Activated CD4-positive, alpha-beta T cell treated with anti-CD3 and anti-CD28 coated beads, Interleukin-2, amount 10 ng/mL, durations not matched to agents 24 days and 14 days (primary cell): ENCODE measurements at regions not wholly inside any gene's neighbourhood (a gene's known extent, or its start where the extent isn't known, plus 50 kb on each side); places are given as distances from the start of the nearest gene placed in this dataset.

Experiments used
- DNase-seq: peaks from one replicate; pipeline ENCODE4 v3.0.0; 2022
- H3K27ac Mint-ChIP-seq: one replicate; pipeline ENCODE4 v1.8.0; 2022; ENCODE audit warnings: mild to moderate bottlenecking, mixed read lengths
- H3K27me3 Mint-ChIP-seq: one replicate; pipeline ENCODE4 v1.8.0; 2022; ENCODE audit warnings: mixed read lengths
- H3K36me3 Mint-ChIP-seq: one replicate; pipeline ENCODE4 v1.8.0; 2022; ENCODE audit warnings: low read depth, mild to moderate bottlenecking, mixed read lengths
- H3K4me1 Mint-ChIP-seq: one replicate; pipeline ENCODE4 v1.8.0; 2021; ENCODE audit warnings: mixed read lengths
- H3K4me3 Mint-ChIP-seq: one replicate; pipeline ENCODE4 v1.8.0; 2022; ENCODE audit warnings: mild to moderate bottlenecking, moderate library complexity, mixed read lengths
- H3K9me3 Mint-ChIP-seq: one replicate; pipeline ENCODE4 v1.8.0; 2021; ENCODE audit warnings: mixed read lengths
- intact Hi-C: fragments of 100-400 bp; cut with micrococcal nuclease; formaldehyde crosslinking; loops from one replicate; pipeline ENCODE4 v1.15.1; 2023

DNA sequence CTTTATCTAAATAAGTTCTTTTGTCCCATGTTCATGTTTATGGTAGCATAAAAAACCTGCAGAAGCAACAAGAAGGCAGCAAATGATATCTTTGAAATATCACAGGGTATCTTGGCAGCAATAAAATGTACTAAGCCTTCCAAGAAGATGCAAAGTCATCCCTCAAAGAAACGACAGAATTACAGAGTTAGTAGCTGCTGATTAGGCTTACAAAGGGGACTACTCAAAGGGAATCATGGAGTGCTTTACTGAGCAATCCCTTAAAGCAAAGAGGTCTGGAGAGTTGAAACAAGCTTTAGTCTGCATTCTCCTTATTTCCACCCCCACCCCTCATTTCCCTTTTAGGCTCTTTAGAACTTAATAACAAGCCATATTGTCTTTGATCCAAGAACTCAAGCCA is 935.0 kb downstream of the SQOR start:
- Mint-ChIP-seq H3K36me3 (no peaks in the 10 kb centered on the region), H3K9me3 (no peaks in the 10 kb centered on the region), H3K4me3 (no peak overlapping the region), H3K27me3 (no peaks in the 10 kb centered on the region), H3K4me1 (no peaks in the 10 kb centered on the region), H3K27ac (no peak overlapping the region)
- intact Hi-C loops, result no loop called here
- DNase-seq, result no peak

GRCh38 chr15:46576646-46577395 is 942.0 kb downstream of the SQOR start:
- Mint-ChIP-seq H3K4me1 (no peaks in the 10 kb centered on the region), H3K36me3 (no peaks in the 10 kb centered on the region), H3K27me3 (no peaks in the 10 kb centered on the region), H3K27ac (no peak overlapping the region), H3K9me3 (no peaks in the 10 kb centered on the region), H3K4me3 (no peak overlapping the region)
- intact Hi-C loops, result no loop called here
- no peak for DNase-seq

DNA sequence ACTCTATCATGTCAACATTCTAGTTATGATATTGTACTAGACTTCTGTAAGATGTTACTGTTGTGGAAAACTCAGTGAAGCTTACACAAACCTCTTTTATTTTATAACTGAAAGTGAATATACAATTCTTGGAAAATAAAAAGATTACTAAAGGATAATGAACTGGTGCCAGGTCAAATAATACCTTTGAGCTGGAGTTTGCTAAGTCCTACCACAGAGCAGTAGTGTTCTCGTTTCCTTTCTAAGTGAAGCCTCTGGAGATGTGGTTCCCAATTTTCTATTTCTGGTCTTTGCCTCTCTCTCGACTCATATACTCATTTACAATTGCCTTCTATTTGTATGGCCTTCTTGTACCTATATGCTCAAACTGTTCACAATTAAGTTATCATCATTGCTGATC is 942.9 kb downstream of the SQOR start:
- intact Hi-C loops, result no loop called here
- no peaks in the 10 kb centered on the region for H3K36me3 Mint-ChIP-seq
- H3K4me3 Mint-ChIP-seq, result no peak overlapping the region
- no peak overlapping the region for H3K27ac Mint-ChIP-seq
- H3K4me1 Mint-ChIP-seq, result no peaks in the 10 kb centered on the region
- H3K27me3 Mint-ChIP-seq, result no peaks in the 10 kb centered on the region
- no peak for DNase-seq
- no peaks in the 10 kb centered on the region for H3K9me3 Mint-ChIP-seq

GRCh38 chr15:46580487-46580886 is 945.7 kb downstream of the SQOR start:
- H3K27ac Mint-ChIP-seq, result no peak overlapping the region
- intact Hi-C loops, result no loop called here

DNA sequence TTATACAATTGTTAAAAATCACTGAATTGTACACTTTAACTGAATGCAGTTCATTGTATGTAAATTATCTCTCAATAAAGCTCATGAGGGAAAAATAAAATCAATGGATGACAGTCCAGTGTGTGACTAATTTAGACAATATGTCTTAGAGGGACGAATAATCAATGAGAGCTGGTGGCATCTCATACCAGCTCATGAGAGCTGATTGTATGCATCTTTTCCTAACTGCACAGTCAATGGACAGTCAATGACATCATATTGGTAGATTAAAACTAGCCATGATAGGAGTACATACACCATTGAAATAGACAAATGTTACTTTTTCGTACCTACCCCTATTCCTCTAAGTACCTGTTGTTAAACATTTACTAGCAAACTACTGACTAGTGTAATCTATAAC is 946.1 kb downstream of the SQOR start:
- DNase-seq, result no peak
- peaks cover 4% of the 10 kb centered on the region for H3K9me3 Mint-ChIP-seq
- intact Hi-C loops, result no loop called here

More at GRCh38 chr15:46580487-46580886, 945.7 kb downstream of the SQOR start:
- no peaks in the 10 kb centered on the region for H3K27me3 Mint-ChIP-seq
- no peaks in the 10 kb centered on the region for H3K4me1 Mint-ChIP-seq
- no peaks in the 10 kb centered on the region for H3K36me3 Mint-ChIP-seq
- peaks cover 4% of the 10 kb centered on the region for H3K9me3 Mint-ChIP-seq
- H3K4me3 Mint-ChIP-seq, result no peak overlapping the region
- no peak for DNase-seq

GRCh38 chr15:46589088-46589487 is 954.3 kb downstream of the SQOR start:
- Mint-ChIP-seq H3K4me1 (no peaks in the 10 kb centered on the region), H3K9me3 (peaks cover 16% of the 10 kb centered on the region), H3K36me3 (no peaks in the 10 kb centered on the region), H3K4me3 (no peak overlapping the region), H3K27ac (no peak overlapping the region), H3K27me3 (no peaks in the 10 kb centered on the region)
- DNase-seq, result no peak
- intact Hi-C loops, result no loop called here

More for the DNA sequence above, 946.1 kb downstream of the SQOR start:
- Mint-ChIP-seq H3K27ac (no peak overlapping the region), H3K36me3 (no peaks in the 10 kb centered on the region), H3K4me1 (no peaks in the 10 kb centered on the region), H3K27me3 (no peaks in the 10 kb centered on the region), H3K4me3 (no peak overlapping the region)

GRCh38 chr15:46591462-46591861 is 956.6 kb downstream of the SQOR start:
- Mint-ChIP-seq H3K27ac (no peak overlapping the region), H3K36me3 (no peaks in the 10 kb centered on the region), H3K4me3 (no peak overlapping the region), H3K4me1 (no peaks in the 10 kb centered on the region), H3K27me3 (no peaks in the 10 kb centered on the region), H3K9me3 (peaks cover 13% of the 10 kb centered on the region)
- intact Hi-C loops, result no loop called here
- DNase-seq, result no peak

GRCh38 chr15:46595016-46595415 is 960.2 kb downstream of the SQOR start:
- DNase-seq, result no peak
- peaks cover 8% of the 10 kb centered on the region for H3K9me3 Mint-ChIP-seq

DNA sequence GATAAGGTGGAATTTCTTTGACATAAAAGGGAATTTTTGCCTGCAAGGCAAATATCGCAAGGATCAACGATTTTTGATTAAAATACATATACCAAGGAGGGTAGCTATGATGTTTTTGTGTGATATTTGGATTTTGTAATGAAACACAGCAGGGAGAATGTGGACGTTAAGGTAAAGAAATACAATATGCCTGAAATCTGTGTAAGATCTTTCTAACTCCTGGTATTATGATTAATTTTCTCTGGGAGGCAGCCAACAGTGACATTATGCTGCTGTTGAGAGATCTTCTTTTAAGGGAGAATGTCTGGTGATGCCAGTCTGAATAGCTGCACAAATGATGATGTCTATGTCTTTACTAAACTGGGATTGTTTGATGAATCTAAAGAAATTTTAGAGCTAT is 972.2 kb downstream of the SQOR start:
- Mint-ChIP-seq H3K4me1 (no peaks in the 10 kb centered on the region), H3K9me3 (peaks cover 12% of the 10 kb centered on the region), H3K27me3 (no peaks in the 10 kb centered on the region), H3K4me3 (no peak overlapping the region), H3K36me3 (no peaks in the 10 kb centered on the region), H3K27ac (no peak overlapping the region)
- intact Hi-C loops, result no loop called here
- DNase-seq, result no peak

More at GRCh38 chr15:46595016-46595415, 960.2 kb downstream of the SQOR start:
- Mint-ChIP-seq H3K36me3 (no peaks in the 10 kb centered on the region), H3K4me3 (no peak overlapping the region), H3K27me3 (no peaks in the 10 kb centered on the region), H3K27ac (no peak overlapping the region), H3K4me1 (no peaks in the 10 kb centered on the region)
- intact Hi-C loops, result no loop called here

GRCh38 chr15:46616033-46616432 is 981.2 kb downstream of the SQOR start:
- intact Hi-C loops, result no loop called here
- Mint-ChIP-seq H3K4me1 (no peaks in the 10 kb centered on the region), H3K9me3 (peaks cover 18% of the 10 kb centered on the region), H3K27ac (no peak overlapping the region), H3K27me3 (no peaks in the 10 kb centered on the region), H3K4me3 (no peak overlapping the region), H3K36me3 (no peaks in the 10 kb centered on the region)
- no peak for DNase-seq

DNA sequence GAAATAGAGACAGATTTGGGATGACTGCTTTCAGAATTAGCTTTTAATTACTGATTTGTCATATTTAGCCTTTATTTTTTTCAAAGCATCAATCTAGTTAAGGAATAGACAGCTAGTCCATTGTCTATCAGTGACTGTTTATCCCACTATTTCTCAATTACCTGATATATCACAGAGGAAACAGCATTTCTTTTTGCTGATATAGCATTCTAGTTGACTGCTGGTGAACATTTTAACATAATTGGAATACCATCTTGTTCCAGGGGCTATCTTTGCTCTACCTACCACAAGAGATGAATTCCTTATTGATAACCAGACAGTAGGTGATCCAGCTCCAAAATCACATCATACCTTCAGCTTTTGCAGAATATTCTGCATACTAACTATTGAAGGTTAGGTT is 982.7 kb downstream of the SQOR start:
- H3K27me3 Mint-ChIP-seq, result no peaks in the 10 kb centered on the region
- H3K27ac Mint-ChIP-seq, result no peak overlapping the region
- no peaks in the 10 kb centered on the region for H3K4me1 Mint-ChIP-seq
- H3K36me3 Mint-ChIP-seq, result no peaks in the 10 kb centered on the region
- no peak overlapping the region for H3K4me3 Mint-ChIP-seq
- peaks cover 18% of the 10 kb centered on the region for H3K9me3 Mint-ChIP-seq
- intact Hi-C loops, result no loop called here
- DNase-seq, result no peak

DNA sequence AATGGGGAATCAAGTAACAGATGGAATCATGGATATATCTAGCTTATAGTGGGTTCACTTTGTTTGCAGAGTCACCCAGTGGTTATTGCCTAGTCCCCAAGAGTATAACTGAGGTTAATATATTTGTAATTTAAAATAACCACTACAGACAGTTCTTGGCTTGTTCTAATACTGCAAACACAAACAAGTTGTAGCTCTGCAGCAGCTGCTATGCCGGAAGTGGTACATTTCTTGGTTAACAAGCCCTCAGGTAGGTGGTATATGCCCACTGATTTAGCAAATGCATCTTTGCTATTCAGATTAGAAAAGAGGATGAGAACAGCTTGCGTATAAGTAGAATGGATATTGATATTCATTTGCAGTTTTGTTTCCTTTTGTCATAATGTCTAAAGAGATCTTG is 984.2 kb downstream of the SQOR start:
- H3K27me3 Mint-ChIP-seq, result no peaks in the 10 kb centered on the region
- no peak overlapping the region for H3K4me3 Mint-ChIP-seq
- H3K4me1 Mint-ChIP-seq, result no peaks in the 10 kb centered on the region
- no peaks in the 10 kb centered on the region for H3K36me3 Mint-ChIP-seq
- DNase-seq, result no peak
- peaks cover 18% of the 10 kb centered on the region for H3K9me3 Mint-ChIP-seq
- H3K27ac Mint-ChIP-seq, result no peak overlapping the region
- intact Hi-C loops, result no loop called here

DNA sequence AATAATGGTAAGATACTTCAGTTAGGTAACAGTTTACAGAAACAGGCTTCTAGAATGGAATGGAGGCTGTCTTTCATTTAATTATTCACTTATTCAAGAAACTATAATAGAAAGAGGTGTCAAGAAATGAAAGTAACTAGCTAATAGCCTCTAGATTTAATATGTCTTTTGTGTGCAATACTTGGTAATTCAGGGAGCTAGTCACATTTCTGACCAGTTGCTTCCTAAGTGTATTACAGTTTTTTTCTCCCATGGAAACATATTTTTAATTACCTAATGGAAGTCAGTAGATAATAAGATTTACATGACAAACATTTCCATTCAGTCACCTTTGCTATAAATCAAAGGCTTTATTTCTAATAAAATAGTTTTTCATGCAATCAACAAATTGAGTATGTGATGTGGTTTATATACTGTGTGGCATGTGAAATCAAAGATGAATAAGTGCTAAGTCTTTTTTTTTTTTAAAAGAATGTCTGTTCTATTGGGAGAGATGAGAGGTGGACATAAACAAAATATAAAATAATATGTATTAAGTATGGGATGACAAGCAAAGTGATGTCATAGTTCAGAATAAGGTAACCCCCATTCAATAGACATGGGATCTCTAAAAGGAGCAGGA is 985.7 kb downstream of the SQOR start:
- Mint-ChIP-seq H3K4me1 (no peaks in the 10 kb centered on the region), H3K27ac (no peak overlapping the region), H3K27me3 (no peaks in the 10 kb centered on the region), H3K4me3 (no peak overlapping the region), H3K36me3 (no peaks in the 10 kb centered on the region), H3K9me3 (peaks cover 19% of the 10 kb centered on the region)
- no peak for DNase-seq
- intact Hi-C loops, result no loop called here

GRCh38 chr15:46622851-46623250 is 988.0 kb downstream of the SQOR start:
- Mint-ChIP-seq H3K9me3 (peaks cover 15% of the 10 kb centered on the region), H3K27me3 (no peaks in the 10 kb centered on the region), H3K4me3 (no peak overlapping the region), H3K36me3 (no peaks in the 10 kb centered on the region), H3K4me1 (no peaks in the 10 kb centered on the region), H3K27ac (no peak overlapping the region)
- intact Hi-C loops, result no loop called here
- no peak for DNase-seq

- H3K27me3 Mint-ChIP-seq, result no peaks in the 10 kb centered on the region
- intact Hi-C loops, result no loop called here
- H3K4me3 Mint-ChIP-seq, result no peak overlapping the region
- H3K9me3 Mint-ChIP-seq, result no peaks in the 10 kb centered on the region
- H3K27ac Mint-ChIP-seq, result no peak overlapping the region
- no peaks in the 10 kb centered on the region for H3K36me3 Mint-ChIP-seq
- no peak for DNase-seq
- no peaks in the 10 kb centered on the region for H3K4me1 Mint-ChIP-seq
These were observed 1001.4 kb downstream of the SQOR start for GRCh38 chr15:46636206-46636605.
